GM10248 (cell line): ENCODE measurements at regions not wholly inside any gene's neighbourhood (a gene's known extent, or its start where the extent isn't known, plus 50 kb on each side); places are given as distances from the start of the nearest gene placed in this dataset.

Experiments used
- CTCF ChIA-PET: fragments of 300-600 bp; sonication (Branson Sonifier 250); formaldehyde crosslinking; extraction: SDS; loops from one replicate; lab custom pipeline; 2021; ENCODE audit warnings: antibody characterized with exemption; lab: Yijun Ruan, JAX
- POLR2A ChIA-PET: fragments of 350-650 bp; sonication (Branson Sonifier 250); formaldehyde crosslinking; extraction: SDS; loops from one replicate; lab custom pipeline; 2020; ENCODE audit warnings: antibody characterized with exemption; lab: Yijun Ruan, JAX
- DNase-seq: peaks from one replicate; pipeline ENCODE4 v3.0.0; 2012; ENCODE audit errors: extremely low spot score
- TF ChIP-seq, protein P1 (sequence below): IDR thresholded peaks from 2 replicates; pipeline ENCODE4 v1.5.1; 2012; ENCODE audit warnings: mild to moderate bottlenecking, low read depth; ENCODE audit errors: extremely low read depth, missing control alignments, control extremely low read depth

DNA sequence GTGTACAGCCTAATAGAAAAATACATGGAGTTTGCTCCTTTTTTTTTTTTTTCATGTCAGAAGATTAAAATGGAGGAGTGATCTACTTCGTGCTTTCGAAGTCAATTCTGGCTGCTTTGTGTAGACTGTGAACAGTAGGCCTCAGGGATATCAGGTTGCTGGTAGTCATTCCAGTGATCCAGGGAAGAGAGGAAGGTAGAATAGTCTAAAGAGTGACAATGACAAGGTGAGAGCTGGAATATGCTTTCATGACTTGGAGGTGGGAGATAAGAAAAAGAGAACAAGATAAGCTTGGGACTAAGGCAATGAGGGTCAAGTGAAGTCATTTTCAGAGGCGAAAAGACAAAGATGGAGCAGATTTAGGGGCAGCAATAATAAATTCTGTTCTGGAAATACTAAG, 111.3 kb upstream of the MIR17HG start:
- no peak for DNase-seq
- CTCF ChIA-PET, result interaction anchor here (1.7 to 2.3 kb wide), 2 partner anchors 9 to 20 kb away, joined by 5 to 8 read pairs; no protein-coding TSS in a partner anchor
- TF ChIP-seq, protein P1, sequence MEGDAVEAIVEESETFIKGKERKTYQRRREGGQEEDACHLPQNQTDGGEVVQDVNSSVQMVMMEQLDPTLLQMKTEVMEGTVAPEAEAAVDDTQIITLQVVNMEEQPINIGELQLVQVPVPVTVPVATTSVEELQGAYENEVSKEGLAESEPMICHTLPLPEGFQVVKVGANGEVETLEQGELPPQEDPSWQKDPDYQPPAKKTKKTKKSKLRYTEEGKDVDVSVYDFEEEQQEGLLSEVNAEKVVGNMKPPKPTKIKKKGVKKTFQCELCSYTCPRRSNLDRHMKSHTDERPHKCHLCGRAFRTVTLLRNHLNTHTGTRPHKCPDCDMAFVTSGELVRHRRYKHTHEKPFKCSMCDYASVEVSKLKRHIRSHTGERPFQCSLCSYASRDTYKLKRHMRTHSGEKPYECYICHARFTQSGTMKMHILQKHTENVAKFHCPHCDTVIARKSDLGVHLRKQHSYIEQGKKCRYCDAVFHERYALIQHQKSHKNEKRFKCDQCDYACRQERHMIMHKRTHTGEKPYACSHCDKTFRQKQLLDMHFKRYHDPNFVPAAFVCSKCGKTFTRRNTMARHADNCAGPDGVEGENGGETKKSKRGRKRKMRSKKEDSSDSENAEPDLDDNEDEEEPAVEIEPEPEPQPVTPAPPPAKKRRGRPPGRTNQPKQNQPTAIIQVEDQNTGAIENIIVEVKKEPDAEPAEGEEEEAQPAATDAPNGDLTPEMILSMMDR, result no peak
- POLR2A ChIA-PET, result no interaction called here

DNA sequence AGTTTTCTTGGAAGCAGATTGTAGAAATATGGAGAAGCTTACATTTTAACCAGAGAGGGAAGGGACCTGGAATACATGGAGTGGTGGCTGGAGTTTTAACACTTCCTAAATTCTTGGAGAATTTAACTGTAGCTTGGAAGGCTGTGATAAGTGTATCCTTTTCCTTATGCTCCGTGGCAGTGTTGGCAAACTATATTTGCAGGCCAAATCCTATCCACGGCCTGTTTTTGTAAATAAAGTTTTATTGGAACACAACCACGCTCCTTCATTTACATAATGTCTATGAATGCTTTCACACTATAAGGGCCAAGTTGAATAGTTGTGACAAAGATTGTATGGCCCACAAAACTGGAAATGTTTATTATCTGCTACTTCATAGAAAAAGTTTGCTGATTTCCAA, 110.6 kb upstream of the MIR17HG start:
- POLR2A ChIA-PET, result no interaction called here
- CTCF ChIA-PET, result interaction anchor here (1.4 to 2.3 kb wide), 3 partner anchors 8 to 21 kb away, joined by 4 to 8 read pairs (median 5); no protein-coding TSS in a partner anchor
- TF ChIP-seq, protein P1, result no peak
- DNase-seq, result no peak

DNA sequence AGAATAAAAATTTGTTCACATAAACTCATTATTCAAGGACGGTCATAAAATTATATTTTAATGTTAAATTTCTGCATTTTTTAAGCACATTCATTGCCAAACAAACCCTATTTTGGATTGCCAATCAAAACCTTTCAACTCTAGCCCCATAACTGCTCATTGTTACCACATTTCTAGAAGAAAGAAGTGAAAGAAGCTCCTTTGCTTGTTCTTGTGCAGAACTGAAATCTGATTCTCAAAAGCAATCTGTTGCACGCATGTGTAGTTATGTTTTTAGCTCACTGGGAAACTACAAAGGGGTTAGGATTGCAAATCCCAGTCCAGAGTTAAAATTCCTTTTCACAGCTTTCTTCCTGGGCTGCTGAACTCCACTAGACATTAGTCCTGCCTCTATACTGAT, 109.5 kb upstream of the MIR17HG start:
- TF ChIP-seq, protein P1, result no peak
- POLR2A ChIA-PET, result no interaction called here
- CTCF ChIA-PET, result interaction anchor here (1.2 to 2.3 kb wide), 5 partner anchors 7 to 22 kb away, joined by 3 to 8 read pairs (median 4); no protein-coding TSS in a partner anchor

DNA sequence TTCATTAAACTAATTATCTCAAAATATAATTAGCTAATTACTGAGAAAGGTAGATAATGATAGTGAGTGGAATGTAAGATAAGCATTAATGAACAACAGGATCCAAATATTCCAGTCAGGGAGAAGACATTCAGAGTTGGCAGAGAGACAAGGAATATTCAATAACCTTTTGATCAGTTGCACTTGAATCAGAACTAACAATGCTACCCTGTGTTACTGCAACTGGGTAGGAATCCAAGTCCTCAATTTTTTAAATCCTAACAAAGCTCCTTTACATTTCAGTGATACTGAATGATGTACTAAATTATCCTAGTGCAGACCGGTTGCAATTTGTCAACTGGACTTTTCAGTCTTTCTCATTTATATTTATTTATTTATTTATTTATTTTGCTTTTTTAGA, 107.1 kb upstream of the MIR17HG start:
- POLR2A ChIA-PET, result no interaction called here

More for the DNA sequence above, 109.5 kb upstream of the MIR17HG start:
- no peak for DNase-seq

DNA sequence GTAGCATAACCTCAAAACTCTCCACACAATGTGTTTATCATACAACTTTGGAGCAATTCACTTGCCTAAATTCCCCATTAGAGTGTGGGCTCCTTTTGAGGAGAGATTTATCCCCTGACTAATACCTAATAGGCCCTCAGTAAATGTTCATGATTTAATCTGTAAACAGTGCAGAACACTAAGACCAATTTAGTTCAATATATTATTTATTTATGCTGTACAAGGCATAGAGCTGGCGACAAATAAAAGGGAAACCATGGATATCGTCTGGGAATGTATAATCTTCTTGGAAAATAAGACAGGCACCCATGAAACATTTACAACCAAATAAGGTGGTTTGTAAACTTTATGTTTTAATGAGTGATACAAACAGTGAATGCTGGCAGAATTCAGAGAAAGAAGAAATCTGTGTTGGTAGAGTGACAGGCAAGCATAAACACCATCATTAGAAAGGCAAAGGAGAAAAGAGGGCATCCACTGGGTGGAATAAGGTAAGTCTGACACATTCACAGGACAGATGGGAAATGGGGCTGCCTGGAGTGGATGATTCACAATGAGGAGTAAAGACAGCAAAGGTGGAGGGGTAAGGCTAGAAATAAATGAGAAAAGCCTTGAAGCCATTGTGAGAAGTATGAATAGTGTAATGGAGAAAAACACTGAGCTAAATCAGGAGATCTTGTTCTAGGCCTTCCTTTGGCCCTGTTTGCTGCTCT, 106.1 kb upstream of the MIR17HG start:
- ChIA-PET CTCF (no interaction called here), POLR2A (no interaction called here)
- DNase-seq, result no peak
- TF ChIP-seq, protein P1, result no peak

More for the DNA sequence above, 107.1 kb upstream of the MIR17HG start:
- DNase-seq, result no peak
- CTCF ChIA-PET, result interaction anchor here (1.5 kb wide), 1 partner anchor 14 kb away, joined by 3 read pairs; no protein-coding TSS in a partner anchor
- TF ChIP-seq, protein P1, result no peak

DNA sequence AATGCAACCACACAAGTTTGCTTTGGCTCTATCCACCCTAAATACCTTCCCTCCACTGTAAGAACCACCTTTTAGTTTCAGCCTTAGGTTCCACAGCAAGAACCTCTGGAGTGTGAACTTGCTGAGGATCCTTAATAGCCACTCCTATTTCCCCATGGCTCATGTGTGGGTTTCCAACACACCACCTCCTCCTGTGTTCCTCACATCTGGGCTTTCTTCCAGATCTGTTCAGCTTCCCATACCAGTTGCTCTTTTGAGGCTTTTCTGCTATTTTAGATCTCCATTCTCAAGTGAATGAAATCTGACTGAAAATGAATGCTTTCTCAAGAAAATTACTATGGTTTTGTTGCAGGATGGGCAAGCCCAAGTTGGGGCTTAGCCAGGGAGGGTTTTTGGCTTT, 104.8 kb upstream of the MIR17HG start:
- no peak for DNase-seq
- CTCF ChIA-PET, result no interaction called here
- TF ChIP-seq, protein P1, result no peak
- POLR2A ChIA-PET, result no interaction called here
